GM18861 (cell line): ENCODE measurements at regions not wholly inside any gene's neighbourhood (a gene's known extent, or its start where the extent isn't known, plus 50 kb on each side); places are given as distances from the start of the nearest gene placed in this dataset.

ENCODE experiments used
- ATAC-seq: cut with Tn5 transposase; IDR thresholded peaks from one replicate; pipeline ENCODE4 v1.9.1; 2021; ENCODE audit not compliant: unreplicated experiment

- no peak for ATAC-seq
Observed at GRCh38 chr2:215627771-215628170, 191.9 kb upstream of the FN1 start.

- no peak for ATAC-seq
Observed at GRCh38 chr2:215626812-215627281, 191.0 kb upstream of the FN1 start.

- ATAC-seq, result no peak
Observed at GRCh38 chr2:215626063-215626462, 190.2 kb upstream of the FN1 start.

GRCh38 chr2:215625207-215625606 lies 189.3 kb upstream of the FN1 start:
- no peak for ATAC-seq

GRCh38 chr2:215624423-215624829 lies 188.6 kb upstream of the FN1 start:
- ATAC-seq, result no peak

GRCh38 chr2:215622837-215623236 lies 187.0 kb upstream of the FN1 start:
- ATAC-seq, result no peak

- no peak for ATAC-seq
Observed at GRCh38 chr2:215621381-215621780, 185.5 kb upstream of the FN1 start.

- no peak for ATAC-seq
Observed at GRCh38 chr2:215620528-215620927, 184.7 kb upstream of the FN1 start.

- ATAC-seq, result no peak
Observed at GRCh38 chr2:215619989-215620388, 184.1 kb upstream of the FN1 start.

GRCh38 chr2:215619022-215619958 lies 183.4 kb upstream of the FN1 start:
- ATAC-seq, result peak; percentile 61

GRCh38 chr2:215618145-215618544 lies 182.3 kb upstream of the FN1 start:
- ATAC-seq, result no peak

GRCh38 chr2:215617060-215617824 lies 181.4 kb upstream of the FN1 start:
- no peak for ATAC-seq

GRCh38 chr2:215615803-215616174 lies 179.9 kb upstream of the FN1 start:
- ATAC-seq, result no peak

GRCh38 chr2:215615067-215615802 lies 179.4 kb upstream of the FN1 start:
- no peak for ATAC-seq

- ATAC-seq, result no peak
Observed at GRCh38 chr2:215614296-215614695, 178.4 kb upstream of the FN1 start.

- ATAC-seq, result no peak
Observed at GRCh38 chr2:215613888-215614287, 178.0 kb upstream of the FN1 start.

GRCh38 chr2:215613280-215613679 lies 177.4 kb upstream of the FN1 start:
- ATAC-seq, result no peak

GRCh38 chr2:215612786-215613185 lies 176.9 kb upstream of the FN1 start:
- no peak for ATAC-seq

GRCh38 chr2:215611609-215612386 lies 175.9 kb upstream of the FN1 start:
- ATAC-seq, result no peak
